Activated CD4-positive, alpha-beta T cell treated with anti-CD3 and anti-CD28 coated beads for 24 hours (primary cell): ENCODE measurements at regions not wholly inside any gene's neighbourhood (a gene's known extent, or its start where the extent isn't known, plus 50 kb on each side); places are given as distances from the start of the nearest gene placed in this dataset.
"Not testable (repeated sequence)": the region's sequence is repeated elsewhere in the genome, so short reads cannot be mapped to it uniquely, and the experiment has no call there.

Experiments
- DNase-seq, 2 donors: peaks; one replicate each; pipeline ENCODE4 v3.0.0-alpha.2; 2020; ENCODE audit warnings: low read depth in 2 of 2

DNA sequence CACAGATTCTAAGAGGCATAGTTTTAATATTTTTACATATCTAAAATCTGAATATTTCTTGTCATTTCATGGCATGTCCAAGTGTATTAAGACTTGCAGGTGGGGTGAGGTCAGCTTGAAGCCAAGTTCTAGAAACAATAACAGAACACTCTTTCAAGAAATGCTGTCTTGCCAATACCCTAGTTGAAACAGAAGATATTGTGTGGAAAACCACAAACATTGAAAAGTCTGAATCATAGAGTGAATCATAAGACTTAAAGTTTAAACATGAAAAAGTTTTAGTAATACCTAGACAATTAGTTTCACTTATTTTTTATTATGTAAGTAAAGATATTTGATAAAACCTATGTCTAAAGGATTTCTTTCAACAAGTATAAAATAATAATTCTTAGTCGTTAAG is 191.5 kb upstream of the CAND1 start:
- no peak for DNase-seq

DNA sequence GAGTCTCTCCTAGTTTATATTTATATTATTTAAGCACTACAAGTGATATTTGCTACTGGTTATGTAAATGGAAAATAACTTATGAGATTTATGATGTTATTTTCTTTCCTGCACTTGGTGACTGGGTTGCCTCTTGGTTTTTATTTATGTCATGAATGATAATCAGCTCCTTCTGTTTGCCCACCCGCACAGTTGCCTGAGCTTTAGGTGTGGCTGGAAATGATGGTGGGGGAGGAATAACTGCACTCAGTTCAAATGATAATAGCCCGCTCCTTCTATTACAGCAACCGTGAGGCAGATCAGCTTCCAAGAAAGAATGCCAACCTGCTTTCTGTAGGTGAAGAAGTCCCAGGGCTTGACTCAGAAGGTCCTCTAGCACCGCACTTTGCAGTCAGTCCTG is 190.2 kb upstream of the CAND1 start:
- DNase-seq, result no peak

DNA sequence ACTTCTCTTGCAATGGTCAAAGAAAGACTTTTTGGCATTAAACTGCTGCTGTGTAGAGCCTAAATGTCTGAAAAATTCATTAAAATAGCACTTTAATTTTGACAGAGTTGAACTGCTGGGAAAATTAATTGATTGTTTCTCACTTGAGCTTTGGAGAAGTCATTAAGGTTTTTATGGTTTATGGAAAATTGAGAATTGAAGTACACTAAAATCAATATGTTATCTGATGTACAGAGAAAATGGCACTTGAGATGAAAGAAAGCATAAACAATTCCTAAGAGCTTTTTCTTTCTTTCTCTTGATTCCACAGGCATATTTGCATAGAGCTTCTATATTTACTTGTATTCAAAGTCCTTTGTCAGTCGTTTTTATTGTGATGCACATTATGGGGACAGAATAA is 188.5 kb upstream of the CAND1 start:
- no peak for DNase-seq

DNA sequence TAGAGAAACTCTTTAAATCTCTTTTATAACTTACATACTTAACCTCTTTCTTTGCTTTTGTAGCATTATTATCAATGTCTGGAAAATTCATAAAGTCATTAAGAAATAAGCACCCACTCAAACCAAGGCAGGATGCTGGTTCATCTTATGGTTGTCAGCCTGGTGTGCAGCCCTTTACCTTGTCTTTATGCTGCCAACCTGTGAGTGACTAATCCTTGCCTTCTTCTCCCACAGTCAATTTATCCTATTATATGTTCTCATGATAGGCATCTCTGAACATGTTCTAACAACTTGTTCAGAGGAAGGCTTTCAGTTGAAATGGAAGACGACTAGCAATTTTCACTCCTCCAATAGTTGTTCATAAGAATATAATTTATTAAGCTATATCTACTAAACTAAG is 186.9 kb upstream of the CAND1 start:
- DNase-seq, result no peak

DNA sequence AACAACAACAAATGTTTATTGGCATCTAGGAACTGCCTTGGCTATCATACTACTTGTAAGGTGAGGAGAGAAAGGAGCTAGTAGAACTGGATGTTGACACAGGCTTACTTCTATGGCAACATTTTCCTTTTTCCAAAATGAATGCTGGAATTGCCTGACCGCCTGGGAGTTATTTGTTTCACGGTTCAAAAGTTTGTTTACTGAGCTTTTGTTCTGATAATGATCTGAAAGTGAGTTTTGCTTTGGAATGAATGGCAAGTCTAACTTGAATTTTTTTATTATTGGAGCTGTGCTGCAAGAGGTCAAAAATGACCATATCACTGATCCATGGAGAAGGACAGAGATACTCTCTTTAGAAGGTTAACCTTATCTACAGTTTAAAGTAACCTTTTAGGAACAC is 183.5 kb upstream of the CAND1 start:
- DNase-seq, result no peak

DNA sequence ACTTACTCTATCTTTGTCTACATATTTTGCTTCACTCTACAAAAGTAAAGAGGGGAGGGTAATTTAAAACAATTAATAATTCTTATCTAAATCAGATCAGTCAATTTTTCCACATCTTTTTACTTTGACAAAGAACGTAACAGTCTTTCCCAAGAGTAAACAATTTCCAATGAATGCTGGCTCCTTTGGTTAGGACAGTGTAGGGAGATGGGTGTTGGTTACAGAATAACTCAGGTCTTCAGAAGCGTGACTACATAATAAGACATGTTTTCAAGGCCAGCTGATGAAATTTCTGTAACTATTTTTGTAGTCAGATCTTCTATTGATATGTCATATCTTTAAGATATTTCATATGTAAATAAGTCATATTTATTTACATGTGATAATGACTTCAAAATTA is 183.0 kb upstream of the CAND1 start:
- DNase-seq, result no peak

DNA sequence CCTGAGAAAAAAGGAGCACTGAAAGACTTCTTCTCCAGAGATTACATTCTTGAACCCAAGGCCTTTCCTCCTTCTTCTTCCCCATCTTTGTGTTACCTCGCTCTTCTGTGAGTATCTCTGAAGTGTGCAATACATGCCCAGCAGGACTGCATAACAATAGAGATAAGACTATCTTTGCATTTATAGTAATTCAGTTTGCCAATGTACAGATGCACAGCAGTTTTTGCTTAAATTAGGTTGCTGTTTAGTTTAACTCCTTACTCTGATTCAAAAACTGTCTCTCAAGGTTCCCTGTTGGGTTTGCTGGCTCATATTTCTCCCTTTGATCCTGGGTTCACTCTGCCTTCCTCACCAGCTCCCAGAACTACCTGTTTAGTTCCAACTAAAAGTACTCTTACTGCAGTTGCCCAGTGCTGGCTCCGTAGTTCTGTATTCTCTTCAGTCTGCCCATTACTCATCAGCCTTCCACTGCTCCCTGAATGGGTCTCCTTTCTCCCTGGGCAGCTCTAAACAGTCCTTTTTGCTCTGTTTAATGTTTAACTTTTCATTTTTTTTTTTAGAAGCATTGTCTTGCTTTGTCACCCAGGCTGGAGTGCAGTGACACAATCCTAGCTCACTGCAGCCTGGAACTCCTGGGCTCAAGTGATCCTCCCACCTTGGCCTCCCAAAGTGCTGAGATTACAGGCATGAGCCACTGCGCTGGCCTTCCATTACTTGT is 180.6 kb upstream of the CAND1 start:
- DNase-seq, result no peak

DNA sequence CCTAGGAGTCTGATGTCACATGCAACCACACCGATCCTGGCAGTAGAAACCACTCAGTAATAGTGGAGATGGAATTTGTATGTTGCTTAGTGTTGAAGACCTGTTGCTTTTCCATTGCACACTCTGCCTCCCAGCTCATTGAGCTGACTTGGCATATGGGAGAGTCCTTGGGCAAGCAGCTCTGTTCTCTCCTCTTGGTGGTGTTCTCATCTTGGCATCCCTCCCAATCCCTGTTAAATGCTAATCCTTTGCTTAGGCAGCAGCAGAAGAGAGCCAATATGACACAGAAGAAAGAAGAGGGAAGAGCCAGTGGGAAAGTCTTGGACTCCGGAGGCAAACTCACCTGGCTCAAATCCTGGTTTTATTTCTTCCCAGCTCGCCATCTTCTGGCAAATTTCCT is 178.0 kb upstream of the CAND1 start:
- no peak for DNase-seq

DNA sequence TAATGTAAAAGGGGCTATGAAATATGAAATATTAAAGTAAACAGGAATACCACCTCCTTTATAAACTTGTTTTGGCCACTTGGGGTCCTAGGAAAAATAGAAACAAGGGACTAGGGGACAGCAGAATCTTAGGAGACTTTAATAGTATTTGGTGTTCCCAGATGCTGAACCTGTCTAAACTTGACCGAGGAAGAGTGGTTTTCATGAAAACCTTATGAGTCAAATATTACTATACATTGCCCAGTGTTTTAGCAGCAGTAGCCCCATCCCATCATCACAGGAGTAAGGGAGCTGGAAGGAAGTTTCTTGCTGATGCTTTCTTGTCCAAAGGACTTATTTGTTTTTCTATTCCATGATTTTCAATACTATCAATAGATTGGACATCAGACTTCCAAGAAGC is 177.5 kb upstream of the CAND1 start:
- no peak for DNase-seq

DNA sequence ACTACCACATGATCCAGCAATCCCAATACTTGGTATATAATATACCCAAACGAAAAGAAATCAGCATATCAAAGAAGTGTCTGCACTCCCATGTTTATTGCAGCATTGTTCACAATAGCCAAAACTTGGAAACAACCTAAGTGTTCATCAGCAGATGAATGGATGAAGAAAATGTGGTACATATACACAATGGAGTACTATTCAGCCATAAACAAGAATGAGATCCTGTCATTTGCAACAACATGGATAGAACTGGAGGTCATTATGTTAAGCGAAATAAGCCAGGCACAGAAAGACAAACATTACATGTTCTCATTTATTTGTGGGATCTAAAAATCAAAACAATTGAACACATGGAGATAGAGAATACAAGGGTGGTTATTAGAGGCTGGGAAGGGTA is 176.2 kb upstream of the CAND1 start:
- not testable (repeated sequence) for DNase-seq

DNA sequence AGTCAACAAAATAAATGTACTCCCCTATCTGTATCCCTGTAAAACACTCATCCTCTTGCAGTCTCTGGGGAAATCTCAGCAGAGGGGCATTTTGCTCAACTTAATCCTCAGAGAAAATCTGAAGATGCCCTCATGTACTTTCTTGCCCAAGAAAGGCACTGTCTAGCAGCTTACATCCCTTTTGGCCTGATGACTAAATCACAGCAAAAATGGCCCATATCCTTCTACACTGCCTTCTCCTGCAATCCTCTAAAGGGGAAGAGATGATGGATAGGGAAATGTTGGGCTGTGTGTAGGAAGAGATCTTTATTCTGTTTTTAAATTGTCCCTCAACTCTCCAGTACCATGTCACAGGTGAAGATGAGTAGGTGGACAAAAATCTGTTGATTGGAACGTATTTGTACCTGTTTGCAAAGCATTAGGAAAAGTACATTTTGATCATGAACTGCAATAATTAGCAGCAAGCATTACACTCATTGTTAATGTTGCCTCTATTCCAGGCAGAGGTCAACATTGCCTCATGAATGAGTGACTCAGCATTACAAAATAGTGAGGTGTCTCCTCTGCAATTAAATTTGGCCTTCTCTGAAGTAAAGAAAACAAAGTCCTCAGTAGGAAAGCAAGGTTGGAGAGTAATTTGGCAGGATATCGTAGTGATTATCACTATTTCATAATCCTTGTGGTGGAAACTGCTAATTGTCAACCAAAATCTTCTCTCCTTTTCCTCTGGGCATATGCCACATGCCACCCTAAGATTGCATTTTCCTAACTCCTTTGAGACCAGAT is 172.4 kb upstream of the CAND1 start:
- no peak for DNase-seq

DNA sequence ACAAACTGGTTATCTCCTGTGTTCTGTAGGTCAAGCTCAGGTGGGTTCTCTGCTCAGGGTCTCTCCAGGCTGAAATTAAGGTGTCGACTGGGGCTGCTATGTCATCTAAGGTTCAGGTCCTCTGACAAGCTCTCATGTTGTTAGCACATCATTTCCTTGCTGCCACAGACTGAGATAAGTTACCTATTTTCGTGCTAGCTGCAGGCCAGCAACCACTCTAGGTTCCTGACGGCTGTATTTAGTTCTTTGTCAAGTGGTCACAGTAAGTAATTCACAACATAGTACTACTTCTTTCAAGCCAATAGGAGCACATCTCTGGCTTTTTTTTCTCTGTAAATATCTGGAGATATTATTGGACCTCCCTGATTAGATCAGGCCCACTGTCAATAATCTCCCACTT is 169.3 kb upstream of the CAND1 start:
- DNase-seq, result no peak

DNA sequence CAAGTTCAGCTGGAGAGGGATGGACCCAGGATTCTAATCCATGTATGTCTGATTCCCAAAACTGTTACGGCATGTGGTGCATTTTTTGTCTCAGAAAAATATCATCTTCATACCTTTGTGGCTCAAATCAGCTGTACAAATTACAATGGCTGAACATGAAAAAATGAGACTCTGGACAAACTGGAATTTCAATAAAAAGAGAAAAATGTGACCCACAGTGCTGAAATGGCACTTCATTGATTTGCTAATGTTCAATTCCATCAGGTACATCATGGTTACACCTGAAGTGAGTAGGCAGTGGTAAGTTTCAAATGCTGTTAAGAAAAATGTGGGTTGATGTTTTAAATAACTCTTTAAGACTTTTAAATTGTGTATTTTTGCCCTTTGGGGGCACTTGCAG is 165.6 kb upstream of the CAND1 start:
- no peak for DNase-seq

DNA sequence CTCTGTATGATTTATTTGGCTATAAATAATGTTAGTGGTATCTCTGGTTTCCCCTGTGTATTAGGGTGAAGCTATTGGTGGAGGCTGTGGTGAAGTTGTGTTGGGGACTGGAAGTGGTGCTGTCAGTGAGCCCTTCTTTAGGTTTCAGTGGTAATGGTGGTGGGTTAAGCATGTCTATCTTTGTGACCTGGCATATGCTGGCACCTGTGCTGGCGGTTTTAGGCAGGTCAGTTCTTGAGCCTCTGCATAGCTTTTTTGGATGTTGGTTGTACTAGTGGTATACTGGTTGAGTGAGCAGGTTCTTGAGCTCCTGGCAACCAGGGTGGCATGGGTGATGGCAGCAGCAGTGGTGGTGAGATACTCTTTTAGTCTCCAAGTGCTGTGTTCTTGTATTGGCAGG is 161.9 kb upstream of the CAND1 start:
- no peak for DNase-seq

DNA sequence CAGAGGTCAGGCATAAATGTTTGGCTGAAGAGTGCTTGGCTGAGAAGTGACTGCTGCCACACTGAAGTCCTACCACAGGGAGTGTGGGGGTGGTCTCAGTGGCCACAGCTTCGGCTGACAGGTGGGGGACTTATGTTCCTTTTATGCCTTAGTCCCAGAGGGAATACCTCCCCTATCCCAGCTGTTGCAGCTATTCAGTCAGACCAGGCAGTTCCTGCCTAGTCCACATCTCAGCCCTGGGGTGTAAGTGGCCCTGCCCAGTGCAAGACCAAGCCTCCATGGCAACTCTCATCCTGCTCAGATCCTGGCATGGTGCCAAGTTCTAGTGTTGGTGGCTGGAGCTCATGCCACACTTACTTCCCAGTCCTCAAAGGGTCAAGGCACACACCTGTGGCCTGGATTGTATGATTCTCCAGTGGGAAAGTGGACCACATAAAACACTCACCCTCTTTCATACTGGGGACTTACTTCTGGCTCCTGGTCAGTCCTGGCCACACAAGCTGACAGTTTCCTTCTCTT is 161.3 kb upstream of the CAND1 start:
- no peak for DNase-seq

DNA sequence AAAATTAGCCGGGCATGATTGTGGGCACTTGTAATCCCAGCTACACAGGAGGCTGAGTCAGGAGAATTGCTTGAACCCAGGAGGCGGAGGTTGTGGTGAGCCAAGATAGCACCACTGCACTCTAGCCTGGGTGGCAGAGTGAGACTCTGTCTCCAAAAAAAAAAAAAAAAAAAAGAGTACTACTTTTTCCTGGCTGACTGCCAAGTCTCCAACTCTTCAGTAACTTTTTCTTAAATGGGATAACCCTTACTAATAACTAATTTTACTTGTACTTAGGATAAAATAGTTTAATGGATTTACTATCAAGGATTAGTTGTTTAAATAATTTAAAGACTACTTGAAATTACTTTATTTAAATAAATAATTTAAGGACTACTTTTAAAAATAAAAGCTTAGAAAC is 158.8 kb upstream of the CAND1 start:
- not testable (repeated sequence) for DNase-seq

DNA sequence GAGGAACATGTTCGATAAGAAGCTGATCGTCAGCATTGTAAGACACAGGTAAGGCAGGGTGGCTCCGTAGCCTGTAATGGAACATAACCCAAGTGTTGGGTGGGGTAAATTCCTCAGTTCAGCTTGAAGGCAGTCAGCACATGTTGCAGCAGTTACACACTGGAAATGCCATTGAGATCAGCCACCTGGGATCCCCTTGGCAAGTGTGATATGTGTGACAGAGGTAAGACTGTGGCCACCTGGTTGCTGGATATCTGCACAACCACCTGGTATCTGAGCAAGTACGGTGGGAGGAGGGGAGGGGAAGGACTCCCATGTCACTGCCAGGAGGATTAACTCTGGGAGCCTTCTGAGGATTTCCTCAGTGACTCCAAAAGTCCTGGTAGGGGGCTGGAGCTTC is 158.0 kb upstream of the CAND1 start:
- no peak for DNase-seq

DNA sequence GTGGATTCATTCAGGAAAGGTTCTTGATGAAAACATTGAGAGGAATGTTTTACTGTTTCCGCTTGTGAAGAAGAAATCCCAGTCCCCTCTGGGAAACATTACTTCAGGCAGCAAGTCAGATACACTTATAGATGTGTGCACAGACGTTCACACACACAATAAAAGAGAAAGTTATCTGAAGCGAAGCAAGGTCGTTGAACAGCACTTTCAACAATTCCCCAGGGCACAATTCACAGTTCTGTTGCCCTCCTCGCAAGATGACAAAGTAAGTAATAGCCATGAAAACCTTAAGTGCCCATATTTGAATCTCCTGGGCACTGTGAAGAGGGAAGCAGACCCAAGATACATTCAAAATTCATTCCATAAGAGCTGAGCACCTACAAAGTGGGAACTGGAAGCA is 156.6 kb upstream of the CAND1 start:
- no peak for DNase-seq

DNA sequence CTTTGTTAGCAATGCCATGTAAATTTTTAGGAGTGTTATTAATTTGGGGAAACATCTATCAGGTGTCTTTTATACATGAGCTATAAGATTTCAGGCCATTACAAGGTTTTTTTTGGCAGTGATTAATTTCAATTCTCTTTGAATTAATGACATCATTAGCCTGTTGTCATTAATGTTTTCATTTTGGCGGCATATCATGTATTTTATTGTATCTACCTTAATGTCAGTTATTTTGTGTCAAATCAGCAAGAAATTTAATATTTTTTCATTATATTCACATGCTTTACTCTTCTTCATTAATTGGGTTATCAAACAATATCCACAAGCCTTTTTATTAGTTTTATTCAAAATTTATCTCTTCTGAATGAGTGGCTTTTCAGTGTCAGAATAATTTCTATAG is 153.0 kb upstream of the CAND1 start:
- DNase-seq, result no peak

DNA sequence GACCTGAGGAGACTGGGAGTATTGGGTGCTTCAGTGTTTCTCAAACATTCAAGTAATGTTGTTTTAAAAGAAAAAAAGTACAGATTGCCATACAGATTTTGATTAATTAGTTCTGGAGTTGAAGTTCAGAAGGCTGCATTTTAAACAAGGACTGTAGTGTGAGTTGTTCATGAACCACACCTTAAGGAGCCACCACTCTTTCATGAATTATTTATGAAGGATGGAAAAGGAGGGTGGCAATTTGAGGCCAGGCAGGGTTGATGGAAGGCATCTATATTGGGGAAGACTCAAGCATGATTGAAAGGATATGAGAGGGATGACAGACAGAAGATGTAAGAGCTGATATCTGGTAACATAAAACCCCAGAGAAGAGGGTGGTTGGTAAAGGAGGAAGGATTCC is 146.6 kb upstream of the CAND1 start:
- DNase-seq, result no peak

DNA sequence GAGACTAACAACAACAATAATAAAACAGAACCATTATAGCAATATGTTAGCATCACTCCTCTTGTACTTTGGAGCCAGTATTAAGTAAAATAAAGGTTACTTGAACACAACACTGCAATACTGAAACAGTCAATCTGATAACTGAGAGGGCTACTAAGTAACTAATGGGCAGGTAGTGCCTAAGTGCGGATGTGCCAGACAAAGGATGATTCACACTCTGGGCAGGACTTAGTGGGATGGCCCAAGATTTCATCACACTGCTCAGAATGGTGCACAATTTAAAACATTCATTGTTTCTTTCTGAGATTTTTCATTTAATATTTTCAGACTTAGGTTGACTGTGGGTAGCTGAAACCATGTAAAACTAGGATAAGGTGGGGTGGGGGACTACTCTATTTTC is 131.9 kb upstream of the CAND1 start:
- no peak for DNase-seq

DNA sequence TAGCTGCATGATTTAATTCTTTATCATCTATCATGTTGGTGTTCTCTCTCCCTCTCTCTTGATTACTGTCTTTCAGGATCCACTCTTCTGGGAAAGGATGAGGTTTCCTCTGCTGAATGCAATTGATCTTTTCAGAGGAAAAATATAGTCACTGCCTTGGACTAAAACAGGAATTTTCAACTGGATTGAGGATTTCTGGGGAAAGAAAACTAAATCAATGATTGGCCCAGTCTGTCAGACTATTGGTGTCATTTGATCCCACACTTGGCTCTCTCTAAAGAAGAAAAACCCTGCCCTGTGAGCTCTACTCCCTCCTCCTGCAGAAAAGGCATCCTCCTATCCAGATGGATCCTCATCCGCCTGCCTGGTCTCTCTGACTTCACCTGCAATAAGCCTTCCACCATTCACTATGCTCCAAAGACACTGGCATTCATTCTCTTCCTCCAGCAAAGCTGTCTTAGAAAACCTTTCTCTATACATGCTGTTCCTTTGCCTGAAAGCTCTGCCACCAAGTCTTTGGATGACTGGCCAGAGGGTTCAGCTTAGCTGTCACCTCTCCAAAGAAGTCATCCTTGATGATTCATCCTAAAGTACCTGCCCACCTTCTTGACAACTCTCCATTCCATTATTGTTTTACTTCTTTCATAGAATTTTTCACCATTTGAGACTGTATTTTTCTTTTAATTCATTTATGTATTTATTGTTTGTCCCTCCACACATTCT is 127.7 kb upstream of the CAND1 start:
- DNase-seq, result no peak

DNA sequence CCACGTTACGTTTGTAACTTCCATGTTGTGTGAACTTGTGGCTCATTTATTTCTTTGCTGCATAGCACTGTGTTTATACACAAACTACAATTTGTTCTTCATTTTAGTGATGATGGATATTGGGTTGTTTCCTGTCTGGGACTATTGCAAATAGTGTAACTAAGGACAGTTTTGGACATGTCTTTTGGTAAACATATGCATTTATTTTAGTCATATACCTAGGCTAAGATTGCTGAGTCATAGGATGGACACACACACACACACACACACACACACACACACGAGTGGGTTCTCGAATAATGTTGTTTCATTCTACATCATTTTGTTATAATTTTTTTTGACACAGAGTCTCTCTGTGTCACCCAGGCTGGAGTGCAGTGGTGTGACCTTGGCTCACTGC is 123.5 kb upstream of the CAND1 start:
- DNase-seq, result no peak
